HG03039 (cell line): ENCODE measurements at regions not wholly inside any gene's neighbourhood (a gene's known extent, or its start where the extent isn't known, plus 50 kb on each side); places are given as distances from the start of the nearest gene placed in this dataset.

Experiments
- ATAC-seq: cut with Tn5 transposase; IDR thresholded peaks from one replicate; pipeline ENCODE4 v1.9.1; 2021; ENCODE audit warnings: mild to moderate bottlenecking, moderate library complexity; ENCODE audit not compliant: unreplicated experiment

DNA sequence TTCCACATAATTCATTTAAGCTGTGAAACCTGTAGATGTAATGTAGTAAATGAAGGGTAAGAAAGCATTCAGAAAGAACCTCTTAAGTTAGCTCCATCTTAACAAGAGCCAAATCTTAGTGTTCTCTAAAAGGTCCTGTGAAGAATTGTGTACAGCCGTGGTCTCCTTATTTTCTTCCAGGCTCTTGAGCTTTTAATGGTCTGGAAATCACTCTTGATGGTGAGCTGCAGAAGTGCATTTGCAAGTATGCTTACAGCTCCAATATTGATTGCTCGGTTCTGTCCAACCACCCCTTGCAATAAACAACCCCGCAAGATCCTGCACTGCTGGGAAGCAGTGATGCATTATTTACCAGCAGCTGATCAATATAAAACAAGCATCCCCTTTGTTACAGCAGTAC, 690.8 kb upstream of the FZD8 start:
- ATAC-seq = no peak

DNA sequence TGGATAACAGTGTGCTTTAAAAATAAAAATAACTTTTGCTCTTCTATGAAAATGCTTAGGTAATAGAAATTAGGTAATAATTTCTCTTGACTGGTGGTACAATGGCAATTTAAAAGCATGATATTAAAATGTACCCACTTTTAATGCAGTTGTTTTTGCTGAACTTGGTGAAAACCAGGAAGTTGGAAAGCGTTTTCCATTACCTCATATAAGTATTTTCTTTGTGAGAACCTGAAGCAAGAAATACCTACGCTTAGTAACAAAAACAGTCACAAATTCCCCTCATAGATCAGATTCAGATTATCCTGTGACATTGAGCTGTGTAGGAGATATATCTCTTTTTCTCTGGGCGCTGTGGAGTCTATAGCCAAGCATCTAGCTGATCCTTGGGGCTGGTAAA, 689.0 kb upstream of the FZD8 start:
- ATAC-seq = no peak

DNA sequence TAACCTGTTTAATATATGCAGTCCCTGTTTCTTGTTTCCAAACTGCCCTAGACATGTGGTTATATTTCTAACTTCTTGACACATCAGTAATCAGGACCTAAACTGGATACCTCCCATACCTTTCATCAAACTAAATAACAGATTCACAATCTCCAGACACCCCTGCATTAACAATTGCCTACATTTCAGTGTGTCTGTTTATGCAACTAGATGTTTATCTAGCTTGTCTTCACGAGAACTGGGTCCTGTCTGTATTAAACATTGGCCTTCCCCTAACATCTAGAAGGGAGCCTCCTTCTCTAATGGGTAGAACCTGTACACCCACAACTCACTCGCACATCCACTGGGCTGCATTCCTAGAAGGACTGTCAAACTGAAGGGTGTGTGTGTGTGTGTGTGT, 683.7 kb upstream of the FZD8 start:
- no peak for ATAC-seq

DNA sequence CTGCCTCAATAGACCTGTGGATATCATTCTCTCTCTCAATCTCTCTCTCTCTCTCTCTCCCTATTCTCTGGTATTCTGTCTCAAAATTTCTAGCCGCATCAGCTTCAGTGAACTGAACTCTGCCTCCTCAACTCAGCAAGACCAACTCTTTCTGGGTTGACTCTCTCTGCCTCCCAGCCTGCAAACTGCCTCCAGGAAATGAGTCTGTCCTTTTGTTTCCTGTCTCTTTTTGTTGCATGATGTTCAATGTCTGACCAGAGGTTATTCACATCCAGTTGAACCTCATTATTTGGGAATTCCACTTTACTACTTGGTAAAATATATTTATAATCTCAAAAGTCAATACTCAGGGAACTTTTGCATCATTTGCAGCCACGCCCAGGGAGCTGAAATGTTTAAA, 682.7 kb upstream of the FZD8 start:
- no peak for ATAC-seq

DNA sequence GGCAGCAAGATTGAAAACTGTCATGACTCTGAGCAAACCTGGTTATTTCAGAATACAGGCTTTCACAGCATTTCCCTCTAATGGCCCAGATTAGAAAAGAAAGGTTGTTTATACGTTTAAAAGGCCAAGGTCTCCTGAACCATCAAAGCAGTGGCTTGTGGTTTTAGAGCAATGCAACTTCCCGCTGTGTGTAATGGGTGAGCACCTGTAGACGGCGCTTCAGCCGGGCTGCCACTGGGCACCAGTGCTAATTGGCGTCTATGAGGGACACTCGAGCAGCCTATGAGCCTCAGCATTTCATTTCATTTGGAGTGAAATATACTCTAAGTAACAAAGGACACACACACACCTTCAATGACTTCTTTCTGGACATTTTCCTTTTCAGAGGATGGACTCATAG, 671.0 kb upstream of the FZD8 start:
- ATAC-seq = no peak

DNA sequence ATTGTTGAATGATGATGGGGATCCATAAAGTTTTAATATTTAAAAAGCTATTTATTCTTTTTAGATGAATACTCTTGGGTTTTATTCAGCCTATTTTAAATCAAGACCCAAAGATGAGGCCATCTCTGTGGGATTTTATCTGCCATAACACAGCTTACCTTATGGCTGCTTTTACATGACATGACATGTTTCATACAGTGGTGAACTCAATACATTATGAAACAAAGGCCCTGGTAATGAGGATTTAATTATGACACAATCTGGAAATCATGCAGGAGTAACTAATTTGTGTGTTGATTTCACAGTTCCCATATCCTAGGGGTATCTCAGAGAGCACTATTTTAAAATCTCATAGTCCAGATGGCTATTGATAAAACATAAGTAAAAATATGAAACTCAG, 661.8 kb upstream of the FZD8 start:
- no peak for ATAC-seq

DNA sequence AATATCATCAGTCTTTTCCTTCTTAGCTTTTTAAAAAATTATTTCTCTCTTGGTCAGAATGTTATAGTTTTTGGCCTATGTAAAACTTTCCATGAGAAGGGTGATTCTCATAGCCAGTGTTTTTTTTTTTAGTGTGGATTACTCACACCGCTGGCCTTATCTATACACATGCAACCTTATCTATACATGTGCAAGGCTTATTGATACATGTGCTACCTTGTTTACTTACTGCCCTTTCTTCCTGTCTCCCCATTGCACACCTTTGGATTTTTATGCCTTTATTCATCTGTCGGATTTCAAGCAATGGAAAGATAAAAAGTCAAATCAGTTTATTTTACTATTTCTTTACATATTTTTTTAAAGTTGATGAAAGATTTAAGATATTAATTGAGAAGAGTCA, 660.0 kb upstream of the FZD8 start:
- no peak for ATAC-seq

DNA sequence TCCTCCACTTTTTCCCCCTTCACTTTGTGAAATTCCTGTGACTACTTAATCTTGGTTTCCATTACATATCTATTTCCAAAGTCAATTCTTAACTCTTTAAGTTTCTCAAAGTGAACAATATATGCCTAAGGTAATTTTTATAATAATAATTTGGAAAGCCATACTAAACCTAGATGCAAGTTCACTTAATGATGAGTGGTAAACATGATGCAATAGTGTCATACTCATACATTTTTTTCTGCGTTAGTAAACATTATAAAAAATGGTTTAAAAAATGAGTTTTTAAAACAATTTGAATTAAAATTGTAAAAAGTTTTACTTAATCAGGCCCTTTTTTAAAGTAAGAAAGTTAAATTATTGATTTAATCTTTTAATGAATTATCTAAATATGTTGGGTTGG, 659.4 kb upstream of the FZD8 start:
- no peak for ATAC-seq

DNA sequence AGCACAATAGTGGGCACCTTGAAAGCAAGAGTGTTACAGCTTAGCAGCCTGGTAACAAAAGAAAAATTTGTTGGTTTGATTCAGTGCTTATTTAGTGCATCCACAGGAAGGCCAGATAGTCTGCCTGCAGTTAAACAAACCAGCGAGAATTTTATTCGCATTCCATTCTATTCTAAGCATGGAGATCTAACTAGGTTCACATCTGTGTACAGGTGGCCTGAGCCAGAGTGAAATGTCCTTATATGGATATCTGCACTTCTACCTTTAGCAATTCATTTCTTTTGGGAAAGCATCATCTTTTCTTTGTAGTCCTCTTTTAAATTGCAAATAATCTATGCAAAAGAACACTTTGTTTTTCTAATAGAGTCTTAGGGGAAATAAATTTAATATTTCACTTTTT, 659.0 kb upstream of the FZD8 start:
- ATAC-seq = no peak

DNA sequence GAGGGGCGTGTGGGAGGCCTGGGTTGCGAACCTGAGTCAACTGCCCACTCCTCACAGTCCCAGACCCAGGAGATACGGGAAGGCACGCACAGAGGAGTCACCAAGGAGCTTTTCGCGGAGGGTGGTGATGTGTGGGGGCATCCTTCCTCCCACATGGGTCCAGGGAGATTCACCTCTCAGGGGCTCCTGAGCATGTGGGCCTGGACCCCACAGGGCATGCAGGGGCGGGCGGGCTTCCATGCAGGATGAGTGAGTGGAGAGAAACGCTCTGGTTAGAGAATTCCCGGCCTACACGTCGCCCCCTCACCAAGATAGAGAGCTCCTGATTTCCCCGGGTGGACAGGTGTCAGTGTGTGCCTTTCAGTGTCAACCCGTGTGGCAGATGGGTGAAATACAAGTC, 641.7 kb upstream of the FZD8 start:
- no peak for ATAC-seq

DNA sequence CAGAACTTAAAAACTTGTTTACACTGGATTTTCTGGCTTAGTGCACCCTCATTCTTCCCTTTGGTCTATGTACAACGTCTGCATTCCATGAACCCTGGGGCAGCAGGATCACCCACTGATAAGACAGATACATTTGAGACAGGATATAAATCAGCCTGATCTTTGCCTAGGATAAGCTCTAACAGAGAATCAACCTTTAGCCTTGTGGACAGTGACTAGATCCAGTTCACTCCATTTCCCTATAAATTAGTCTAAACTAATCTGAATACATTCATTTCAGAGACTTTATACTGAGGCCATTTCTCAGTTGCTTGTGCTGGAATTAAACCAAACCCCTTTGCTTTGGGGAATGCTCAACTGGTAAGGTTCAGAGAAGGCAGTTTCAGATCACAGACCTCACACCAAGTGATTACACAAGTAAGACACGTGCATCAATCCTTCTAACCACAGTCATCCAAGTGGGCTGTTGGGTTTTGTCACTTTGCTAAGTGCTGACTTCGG, 639.8 kb upstream of the FZD8 start:
- no peak for ATAC-seq

DNA sequence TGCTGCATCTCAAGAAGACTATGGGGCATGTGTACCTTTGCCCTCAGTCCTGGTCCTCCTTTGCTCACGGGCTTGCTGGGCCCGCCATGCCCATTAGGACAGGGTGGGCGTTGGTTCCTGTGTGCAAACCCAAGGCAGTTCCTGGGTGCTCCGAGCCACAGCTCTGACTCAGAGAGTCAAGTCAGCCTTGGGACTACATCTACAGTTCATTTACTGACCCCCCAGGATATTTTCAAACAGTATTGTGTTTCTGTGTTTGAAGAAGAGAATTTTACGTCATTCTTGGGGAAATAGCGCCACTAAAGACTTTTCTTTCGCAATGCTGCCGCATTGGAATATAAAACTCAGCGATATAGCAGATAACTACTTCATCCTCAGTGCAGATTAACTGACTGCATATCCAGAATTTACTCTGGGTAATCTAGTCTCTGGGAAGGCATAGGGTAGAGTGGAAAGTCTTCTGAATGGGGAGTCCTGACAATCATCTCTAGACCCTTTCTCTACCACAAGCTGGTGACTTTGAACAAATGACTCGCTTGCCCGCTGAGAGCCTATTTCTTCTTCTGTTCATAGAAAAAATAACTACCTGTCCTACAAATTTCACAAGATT, 638.9 kb upstream of the FZD8 start:
- ATAC-seq = no peak

DNA sequence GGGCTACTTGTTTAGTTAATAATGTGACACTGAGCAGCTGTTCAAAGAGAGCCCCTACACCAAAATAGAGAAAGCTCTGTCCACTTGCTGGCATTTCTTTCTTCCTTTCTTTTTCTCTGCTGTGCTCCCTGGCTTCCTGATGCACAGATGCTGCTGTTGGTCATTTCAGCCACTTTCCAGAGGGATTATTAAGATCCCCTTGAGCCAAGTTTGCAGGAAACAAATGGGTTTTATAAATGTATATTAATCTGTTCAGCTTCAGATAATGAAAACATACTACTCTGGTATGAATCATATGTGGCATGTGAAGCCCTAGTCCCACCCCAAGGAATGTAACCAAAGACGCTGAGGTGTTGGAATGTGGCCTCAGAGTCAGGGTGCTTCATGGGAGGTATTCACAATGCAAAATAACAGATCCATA, 638.2 kb upstream of the FZD8 start:
- no peak for ATAC-seq

DNA sequence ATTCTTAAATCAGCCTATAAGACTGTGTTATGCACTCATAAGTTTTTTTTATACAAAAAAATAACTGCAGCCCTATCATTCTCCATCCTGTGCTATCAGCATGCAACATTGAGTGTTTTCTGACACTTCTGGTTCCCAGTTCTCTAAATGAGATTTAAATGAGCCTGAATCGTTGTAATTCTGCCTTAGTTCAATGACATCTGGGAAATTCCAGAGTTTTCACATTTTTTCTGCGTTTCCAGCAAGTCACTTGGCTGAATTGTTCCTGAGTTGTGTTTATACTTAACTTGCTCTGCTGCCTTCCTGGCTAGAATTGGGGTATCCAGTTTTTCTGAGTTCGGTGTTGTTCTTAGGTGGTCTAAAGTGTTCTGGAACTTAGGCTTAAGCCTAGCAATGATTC, 636.1 kb upstream of the FZD8 start:
- no peak for ATAC-seq

DNA sequence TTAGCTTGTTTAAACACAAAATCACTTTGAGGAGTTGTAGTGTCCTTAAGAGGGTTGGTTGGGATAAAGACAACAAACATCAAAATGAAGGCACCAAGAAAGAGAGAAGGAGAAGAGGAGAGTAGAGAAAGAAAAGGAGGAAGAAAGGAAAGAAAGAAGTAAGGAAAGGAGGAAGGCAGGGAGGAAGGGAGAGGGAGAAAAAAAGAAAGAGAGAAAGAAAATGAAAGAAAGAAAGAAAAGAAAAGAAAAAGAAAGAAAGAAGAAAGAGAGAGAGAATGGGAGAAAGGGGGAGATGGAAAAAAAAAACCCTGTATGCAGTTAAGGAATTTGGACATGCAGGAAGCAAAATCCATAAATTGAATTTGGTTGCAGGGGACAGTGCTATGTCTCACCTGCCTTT, 635.4 kb upstream of the FZD8 start:
- no peak for ATAC-seq

DNA sequence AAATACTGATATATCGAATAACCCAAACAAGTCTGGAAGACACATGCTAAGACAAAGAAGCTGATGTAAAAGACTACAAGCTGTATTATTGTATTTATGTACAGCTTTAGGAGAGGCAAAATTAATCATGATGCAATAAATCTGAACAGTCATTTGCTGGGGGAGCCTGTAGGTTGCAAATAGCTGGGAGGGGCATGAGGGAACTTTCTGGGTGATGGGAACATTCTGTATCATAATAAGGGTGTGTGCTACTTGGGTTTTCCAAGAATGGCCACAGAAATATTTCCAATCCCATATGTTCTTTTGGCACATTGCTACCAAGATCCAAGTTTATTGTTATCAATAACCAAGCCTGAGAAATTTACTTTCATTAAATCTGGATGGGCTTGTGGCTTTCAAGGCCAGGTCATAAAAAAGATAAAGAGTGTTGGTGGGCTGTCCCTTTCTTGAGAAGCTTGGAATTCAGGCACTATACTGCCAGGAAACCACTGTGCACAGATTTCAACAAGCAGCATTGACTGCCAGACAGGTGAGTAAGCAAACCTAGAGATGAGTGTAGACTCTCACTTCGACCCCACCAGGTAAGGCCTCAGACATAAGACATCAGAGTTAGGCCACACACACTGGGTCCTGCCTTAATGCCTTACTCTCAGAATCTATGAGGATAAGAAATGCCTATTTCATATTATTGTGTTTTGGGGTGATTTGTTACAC, 629.7 kb upstream of the FZD8 start:
- ATAC-seq = no peak

DNA sequence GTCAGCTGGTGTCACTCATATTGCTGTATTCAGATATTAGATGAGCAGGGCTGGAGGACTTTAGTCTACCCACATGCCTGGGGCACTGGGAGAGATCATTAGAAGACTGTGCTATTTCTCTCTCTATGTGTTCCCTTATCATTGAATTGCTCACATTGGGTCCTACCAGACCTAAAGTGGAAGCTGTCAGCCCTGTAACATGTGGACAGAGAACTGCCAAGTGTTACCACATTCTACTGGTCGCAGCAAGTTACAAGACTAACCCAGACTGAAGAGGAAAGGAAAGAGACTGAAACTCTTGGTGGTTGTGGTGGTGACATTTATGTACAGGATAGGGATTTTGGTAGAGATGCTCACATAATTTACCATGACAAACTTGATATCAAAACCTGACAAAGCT, 627.1 kb upstream of the FZD8 start:
- ATAC-seq = no peak

DNA sequence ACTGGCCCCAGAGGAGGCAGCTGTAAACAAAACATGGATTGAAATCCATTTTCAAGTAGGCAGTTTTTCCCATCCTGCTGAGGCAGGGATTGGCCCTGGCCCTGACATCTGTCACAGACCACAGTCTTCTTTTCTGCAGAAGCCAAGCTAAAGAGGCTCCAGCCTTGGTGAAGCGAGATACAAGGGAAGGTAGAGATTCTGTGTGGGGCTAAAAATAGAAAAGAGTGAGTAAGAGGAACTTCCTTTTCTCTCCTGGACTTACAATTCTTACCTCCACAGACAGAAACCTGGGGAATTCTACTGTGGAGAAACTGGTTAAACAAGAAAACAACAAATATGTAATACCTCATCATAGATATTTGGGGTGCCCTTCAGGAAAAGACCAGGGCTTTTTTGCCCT, 624.8 kb upstream of the FZD8 start:
- ATAC-seq = no peak

DNA sequence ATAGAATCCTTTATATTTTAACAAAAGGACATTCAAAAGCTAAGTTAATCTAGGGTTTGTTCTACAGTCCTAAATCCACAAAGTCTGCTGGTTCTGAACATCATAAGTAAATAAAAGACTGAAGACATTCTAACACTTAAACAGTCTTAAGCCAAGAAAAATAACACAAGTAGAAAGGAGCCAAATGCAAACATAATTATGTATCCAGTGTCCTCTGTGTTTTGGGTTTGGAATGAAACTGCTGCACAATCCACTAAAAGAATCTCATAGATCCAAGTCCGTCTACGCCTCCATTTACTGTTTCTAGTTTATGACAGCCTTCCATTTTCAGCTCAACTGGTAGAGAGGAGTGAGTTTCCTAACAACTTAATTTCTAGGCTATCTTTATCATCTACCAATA, 623.6 kb upstream of the FZD8 start:
- no peak for ATAC-seq

DNA sequence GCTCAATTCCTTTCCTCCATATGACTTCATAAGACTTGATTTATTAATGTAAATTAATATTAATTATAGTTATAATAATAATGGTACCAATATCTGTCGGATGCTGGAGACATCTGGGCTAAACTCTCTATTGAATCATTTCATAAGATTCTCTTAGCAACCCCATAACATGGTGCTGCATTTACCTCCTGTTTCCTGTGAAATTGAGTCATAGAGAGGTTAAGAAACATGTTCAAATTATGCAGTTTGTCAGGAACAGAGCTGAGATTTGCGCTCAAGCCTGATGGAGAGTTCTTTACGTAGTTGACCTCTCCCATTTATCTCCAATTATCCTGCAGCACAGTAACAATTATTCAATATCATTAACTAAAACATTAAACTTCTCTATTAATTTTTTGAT, 621.8 kb upstream of the FZD8 start:
- ATAC-seq = no peak

DNA sequence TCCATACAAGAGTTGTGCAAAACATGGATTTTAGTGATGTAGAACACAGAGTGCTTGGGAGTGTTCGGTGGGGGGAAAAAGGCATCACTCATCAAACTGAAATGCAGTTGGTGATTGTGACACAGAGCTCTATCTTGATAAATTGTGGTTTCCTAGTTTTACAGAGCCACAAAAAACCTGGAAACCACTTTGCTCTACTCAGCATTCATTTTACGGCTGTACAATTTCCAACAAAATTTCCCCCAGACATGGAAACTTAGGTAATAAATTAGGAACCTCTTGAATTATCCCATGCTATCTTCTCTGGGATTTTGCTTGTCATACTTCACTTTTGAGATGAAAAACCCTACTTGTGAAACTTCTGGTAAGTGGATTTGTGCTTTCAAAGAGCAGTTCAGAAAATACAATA, 614.9 kb upstream of the FZD8 start:
- no peak for ATAC-seq

DNA sequence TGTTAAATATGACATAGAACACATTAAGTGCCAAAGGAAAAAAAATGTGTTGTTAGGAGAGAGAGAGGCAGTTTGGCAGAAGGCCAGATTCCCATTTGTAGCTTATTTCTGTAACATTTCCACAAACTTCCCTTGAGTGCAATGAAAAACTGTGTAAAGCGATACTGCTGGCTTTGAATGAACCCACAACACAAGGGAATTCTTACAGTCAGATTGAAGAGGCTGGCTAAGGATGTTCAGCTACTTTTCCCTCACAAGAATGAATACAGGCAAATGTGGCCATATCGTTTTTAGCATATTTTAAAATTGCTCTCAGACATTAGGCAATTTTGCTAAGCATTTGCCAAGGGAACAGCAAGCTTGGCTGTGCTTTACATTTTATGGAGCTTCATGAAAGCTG, 614.1 kb upstream of the FZD8 start:
- ATAC-seq = no peak

DNA sequence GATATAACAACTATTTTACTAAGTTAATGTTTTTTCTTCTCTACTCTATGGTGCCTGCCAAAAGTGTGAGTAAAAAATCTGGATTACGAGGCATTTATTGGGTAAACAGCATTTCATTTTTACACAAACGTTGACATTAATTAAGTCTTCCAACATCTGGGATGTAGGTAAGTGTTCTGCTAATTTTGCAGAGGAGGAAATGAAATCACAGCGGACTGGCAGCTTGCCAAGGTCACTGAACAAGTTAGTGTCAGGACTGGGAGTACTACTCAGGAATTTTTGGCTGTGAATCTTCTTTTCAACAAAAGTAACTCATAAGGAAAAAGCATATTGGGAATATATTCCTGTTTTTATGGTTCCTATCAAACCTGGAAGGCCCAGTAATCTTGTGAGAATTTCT, 612.1 kb upstream of the FZD8 start:
- ATAC-seq = no peak
